ENCODE measurements at regions not wholly inside any gene's neighbourhood (a gene's known extent, or its start where the extent isn't known, plus 50 kb on each side); places are given as distances from the start of the nearest gene placed in this dataset.

GRCh38 chr14:83520837-83521236, 1987.2 kb upstream of the SEL1L start:
- H3K9me3 ChIP-seq: no peaks in the 10 kb centered on the region
- H3K27me3 ChIP-seq: no peaks in the 10 kb centered on the region
- H3K36me3 ChIP-seq: no peaks in the 10 kb centered on the region
- 88 to 91% methylated on average over 3 of the region's 3 CpGs for WGBS, 2 donors
- no peak for DNase-seq
- no peaks in the 10 kb centered on the region for H3K4me1 ChIP-seq
- H3K4me3 ChIP-seq: no peak overlapping the region
- ATAC-seq (ENCODE audit: low FRiP score in 2 of 2): peak in 1 of 2 donors; percentile 10
- H3K27ac ChIP-seq: no peak overlapping the region
- TF ChIP-seq CTCF (IDR thresholded peaks at IDR 0.05) (no peak), EP300 (IDR thresholded peaks at IDR 0.05) (no peak), POLR2AphosphoS5 (IDR thresholded peaks at IDR 0.05) (no peak), POLR2A (IDR thresholded peaks at IDR 0.05) (no peak)

GRCh38 chr14:83529531-83529930, 1995.9 kb upstream of the SEL1L start:
- Histone ChIP-seq H3K27ac (no peak overlapping the region), H3K9me3 (no peaks in the 10 kb centered on the region), H3K36me3 (no peaks in the 10 kb centered on the region), H3K4me3 (no peak overlapping the region), H3K4me1 (no peaks in the 10 kb centered on the region), H3K27me3 (no peaks in the 10 kb centered on the region)
- WGBS, 2 donors: 93 to 95% methylated on average over 2 of the region's 2 CpGs
- ATAC-seq (ENCODE audit: low FRiP score in 2 of 2) (no peak), DNase-seq (no peak)
- TF ChIP-seq POLR2AphosphoS5 (IDR thresholded peaks at IDR 0.05): no peak
- no peak for TF ChIP-seq POLR2A (IDR thresholded peaks at IDR 0.05)
- TF ChIP-seq CTCF (IDR thresholded peaks at IDR 0.05): no peak
- no peak for TF ChIP-seq EP300 (IDR thresholded peaks at IDR 0.05)

- Histone ChIP-seq H3K36me3 (no peaks in the 10 kb centered on the region), H3K4me3 (no peak overlapping the region), H3K27ac (no peak overlapping the region), H3K4me1 (no peaks in the 10 kb centered on the region), H3K9me3 (no peaks in the 10 kb centered on the region), H3K27me3 (no peaks in the 10 kb centered on the region)
- TF ChIP-seq EP300 (IDR thresholded peaks at IDR 0.05): no peak
- TF ChIP-seq POLR2AphosphoS5 (IDR thresholded peaks at IDR 0.05): no peak
- no peak for TF ChIP-seq POLR2A (IDR thresholded peaks at IDR 0.05)
- no peak for TF ChIP-seq CTCF (IDR thresholded peaks at IDR 0.05)
- ATAC-seq (ENCODE audit: low FRiP score in 2 of 2) (no peak), DNase-seq (no peak)
Measured at GRCh38 chr14:83533734-83534133, 1996.2 kb upstream of the FLRT2 start.

DNA sequence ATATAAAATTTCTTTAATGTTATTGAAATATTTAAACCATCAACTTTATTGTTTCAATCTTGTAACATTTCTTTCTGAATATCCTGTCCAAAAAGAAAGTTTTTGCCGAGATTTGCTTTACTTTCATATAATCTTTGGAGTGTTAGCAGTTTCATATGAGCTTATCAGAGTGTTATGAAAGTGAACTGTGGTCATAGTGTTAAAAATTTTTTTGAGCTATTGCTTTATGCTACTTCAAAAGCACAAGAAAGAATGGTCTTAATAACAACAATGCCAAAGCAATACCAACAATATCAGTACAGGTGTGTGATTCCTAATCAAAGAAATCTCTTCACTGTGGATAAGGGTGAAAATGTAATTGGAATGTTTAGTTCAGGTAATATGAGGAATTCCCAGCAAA, 1994.9 kb upstream of the FLRT2 start:
- no peak overlapping the region for H3K27ac ChIP-seq
- 28 to 77% methylated on average over 1 of the region's 1 CpG for WGBS, 2 donors
- TF ChIP-seq POLR2AphosphoS5 (IDR thresholded peaks at IDR 0.05) (no peak), EP300 (IDR thresholded peaks at IDR 0.05) (no peak), POLR2A (IDR thresholded peaks at IDR 0.05) (no peak), CTCF (IDR thresholded peaks at IDR 0.05) (no peak)
- no peaks in the 10 kb centered on the region for H3K36me3 ChIP-seq
- no peaks in the 10 kb centered on the region for H3K4me1 ChIP-seq
- ATAC-seq (ENCODE audit: low FRiP score in 2 of 2) (no peak), DNase-seq (no peak)
- no peak overlapping the region for H3K4me3 ChIP-seq
- H3K27me3 ChIP-seq: no peaks in the 10 kb centered on the region
- no peaks in the 10 kb centered on the region for H3K9me3 ChIP-seq

DNA sequence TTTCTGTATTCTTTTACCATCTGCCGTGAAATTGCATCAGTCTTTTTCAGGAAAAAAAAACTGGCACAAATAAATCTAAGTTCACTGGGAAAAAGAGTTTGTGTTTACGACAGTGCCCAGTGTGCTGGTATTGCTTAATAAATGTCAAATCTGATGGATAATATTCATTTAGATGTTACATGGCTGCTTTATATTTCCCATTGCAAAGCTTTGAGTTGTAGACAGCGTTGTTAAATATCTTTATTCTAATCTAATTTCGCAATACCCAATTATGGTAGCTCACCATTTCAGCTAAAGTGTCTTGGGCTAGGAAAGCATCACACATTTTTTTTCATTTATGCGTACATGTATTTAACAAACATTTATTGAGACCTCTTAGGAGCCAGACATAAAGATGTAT, 1994.5 kb upstream of the FLRT2 start:
- no peak overlapping the region for H3K27ac ChIP-seq
- ATAC-seq (ENCODE audit: low FRiP score in 2 of 2): no peak
- no peaks in the 10 kb centered on the region for H3K9me3 ChIP-seq
- no peak for TF ChIP-seq CTCF (IDR thresholded peaks at IDR 0.05)
- TF ChIP-seq EP300 (IDR thresholded peaks at IDR 0.05): no peak
- no peak for TF ChIP-seq POLR2AphosphoS5 (IDR thresholded peaks at IDR 0.05)
- no peak for TF ChIP-seq POLR2A (IDR thresholded peaks at IDR 0.05)
- no peak overlapping the region for H3K4me3 ChIP-seq
- no peaks in the 10 kb centered on the region for H3K4me1 ChIP-seq
- no peaks in the 10 kb centered on the region for H3K27me3 ChIP-seq
- 88 to 89% methylated on average over 5 of the region's 5 CpGs for WGBS, 2 donors
- DNase-seq: no peak
- no peaks in the 10 kb centered on the region for H3K36me3 ChIP-seq

All from upper lobe of left lung (tissue), 6 donors.